Peyer's patch (tissue), 4 donors: ENCODE measurements at regions not wholly inside any gene's neighbourhood (a gene's known extent, or its start where the extent isn't known, plus 50 kb on each side); places are given as distances from the start of the nearest gene placed in this dataset.
"Not testable (repeated sequence)": the region's sequence is repeated elsewhere in the genome, so short reads cannot be mapped to it uniquely, and the experiment has no call there.

Source experiments
- DNase-seq, 3 donors: peaks; one replicate each; pipeline ENCODE4 v3.0.0-alpha.2; 2017 to 2019
- H3K27ac ChIP-seq, 4 donors: fragments of 200-600 bp; sonication (generic); one replicate each; pipeline ENCODE4 v1.5.1; 2016 to 2019
- H3K27me3 ChIP-seq, 2 donors: fragments of 200-600 bp; sonication (generic); one replicate each; pipeline ENCODE4 v1.5.1; 2019
- H3K36me3 ChIP-seq, 3 donors: fragments of 200-600 bp; sonication (generic); one replicate each; pipeline ENCODE4 v1.5.1; 2016 to 2019
- H3K4me1 ChIP-seq, 4 donors: fragments of 200-600 bp; sonication (generic); one replicate each; pipeline ENCODE4 v1.5.1; 2016 to 2019
- H3K4me3 ChIP-seq, 4 donors: fragments of 200-600 bp; sonication (generic); 1 replicate in 3 of 4; 2 replicates in 1 of 4; pipeline ENCODE4 v1.5.1; 2016 to 2019; ENCODE audit warnings: mild to moderate bottlenecking in 1 of 4
- H3K9me3 ChIP-seq, 4 donors: fragments of 200-600 bp; sonication (generic); one replicate each; pipeline ENCODE4 v1.5.1; 2016 to 2019; ENCODE audit warnings: mild to moderate bottlenecking in 1 of 4
- CTCF ChIP-seq, 6 experiments: fragments of 450-650 bp in 4 of 6; fragments of 200-600 bp in 2 of 6; sonication (generic) in 1 of 6; IDR thresholded peaks; one replicate each; pipeline ENCODE4 v1.5.1; 2017 to 2019; ENCODE audit warnings: antibody characterized with exemption in 6 of 6, mild to moderate bottlenecking in 3 of 6, moderate library complexity in 1 of 6
- POLR2A ChIP-seq, 2 donors: fragments of 450-650 bp; IDR thresholded peaks; one replicate each; pipeline ENCODE4 v1.5.1; 2017; ENCODE audit warnings: antibody characterized with exemption in 2 of 2, mild to moderate bottlenecking in 2 of 2, moderate library complexity in 2 of 2

- TF ChIP-seq CTCF (IDR thresholded peaks at IDR 0.05): no peak
- no peak for TF ChIP-seq POLR2A (IDR thresholded peaks at IDR 0.05)
- H3K4me1 ChIP-seq: no peaks in the 10 kb centered on the region
- DNase-seq: no peak
- H3K9me3 ChIP-seq: no peaks in the 10 kb centered on the region
- no peaks in the 10 kb centered on the region for H3K27me3 ChIP-seq
- no peaks in the 10 kb centered on the region for H3K36me3 ChIP-seq
- no peak overlapping the region for H3K27ac ChIP-seq
- H3K4me3 ChIP-seq: no peak overlapping the region
Observed at GRCh38 chr6:19723545-19723944, 113.6 kb upstream of the ID4 start.

- not testable (repeated sequence) for H3K9me3 ChIP-seq, H3K27ac ChIP-seq, H3K4me1 ChIP-seq, H3K36me3 ChIP-seq, DNase-seq, H3K27me3 ChIP-seq, H3K4me3 ChIP-seq
Observed at GRCh38 chr6:19725436-19725835, 111.7 kb upstream of the ID4 start.

- H3K4me1 ChIP-seq: no peaks in the 10 kb centered on the region
- TF ChIP-seq POLR2A (IDR thresholded peaks at IDR 0.05) (no peak), CTCF (IDR thresholded peaks at IDR 0.05) (no peak)
- no peak for DNase-seq
- H3K4me3 ChIP-seq: no peak overlapping the region
- no peaks in the 10 kb centered on the region for H3K9me3 ChIP-seq
- no peak overlapping the region for H3K27ac ChIP-seq
- H3K27me3 ChIP-seq: no peaks in the 10 kb centered on the region
- H3K36me3 ChIP-seq: no peaks in the 10 kb centered on the region
Observed at GRCh38 chr6:19731282-19731681, 105.9 kb upstream of the ID4 start.

GRCh38 chr6:19734061-19734460 lies 103.1 kb upstream of the ID4 start:
- Histone ChIP-seq H3K9me3 (no peaks in the 10 kb centered on the region), H3K4me1 (no peaks in the 10 kb centered on the region), H3K27me3 (no peaks in the 10 kb centered on the region), H3K27ac (no peak overlapping the region), H3K4me3 (no peak overlapping the region), H3K36me3 (no peaks in the 10 kb centered on the region)
- no peak for DNase-seq
- TF ChIP-seq CTCF (IDR thresholded peaks at IDR 0.05) (no peak), POLR2A (IDR thresholded peaks at IDR 0.05) (no peak)

- Histone ChIP-seq H3K36me3 (no peaks in the 10 kb centered on the region), H3K27ac (no peak overlapping the region), H3K27me3 (no peaks in the 10 kb centered on the region), H3K9me3 (no peaks in the 10 kb centered on the region), H3K4me1 (no peaks in the 10 kb centered on the region), H3K4me3 (no peak overlapping the region)
- TF ChIP-seq CTCF (IDR thresholded peaks at IDR 0.05) (no peak), POLR2A (IDR thresholded peaks at IDR 0.05) (no peak)
- DNase-seq: no peak
Observed at GRCh38 chr6:19734519-19734918, 102.7 kb upstream of the ID4 start.

- no peaks in the 10 kb centered on the region for H3K27me3 ChIP-seq
- H3K9me3 ChIP-seq: no peaks in the 10 kb centered on the region
- DNase-seq: no peak
- no peak overlapping the region for H3K27ac ChIP-seq
- no peak overlapping the region for H3K4me3 ChIP-seq
- no peak for TF ChIP-seq CTCF (IDR thresholded peaks at IDR 0.05)
- no peak for TF ChIP-seq POLR2A (IDR thresholded peaks at IDR 0.05)
- no peaks in the 10 kb centered on the region for H3K4me1 ChIP-seq
- H3K36me3 ChIP-seq: no peaks in the 10 kb centered on the region
Observed at GRCh38 chr6:19736066-19736465, 101.1 kb upstream of the ID4 start.
